Suprapubic skin (tissue), 4 donors: ENCODE measurements at regions not wholly inside any gene's neighbourhood (a gene's known extent, or its start where the extent isn't known, plus 50 kb on each side); places are given as distances from the start of the nearest gene placed in this dataset.

Experiments used
- EP300 ChIP-seq: sonication (generic); formaldehyde crosslinking; IDR thresholded peaks from one replicate; pipeline ENCODE4 v1.6.1; 2017; ENCODE audit warnings: antibody characterized with exemption
- POLR2A ChIP-seq, 2 donors: fragments of 450-650 bp; IDR thresholded peaks; one replicate each; pipeline ENCODE4 v1.6.1; 2017; ENCODE audit warnings: antibody characterized with exemption in 2 of 2, mild to moderate bottlenecking in 2 of 2, moderate library complexity in 2 of 2
- POLR2AphosphoS5 ChIP-seq, 3 donors: sonication (generic); formaldehyde crosslinking; IDR thresholded peaks; one replicate each; pipeline ENCODE4 v1.6.1; 2017; ENCODE audit warnings: antibody characterized with exemption in 3 of 3
- TF ChIP-seq, protein P1 (sequence below), 2 donors: fragments of 200-600 bp in 1 of 2; fragments of 450-650 bp in 1 of 2; sonication (generic) in 1 of 2; IDR thresholded peaks; one replicate each; pipeline ENCODE4 v1.5.1; 2016 to 2019; ENCODE audit warnings: antibody characterized with exemption in 2 of 2, mild to moderate bottlenecking in 1 of 2, moderate library complexity in 1 of 2

DNA sequence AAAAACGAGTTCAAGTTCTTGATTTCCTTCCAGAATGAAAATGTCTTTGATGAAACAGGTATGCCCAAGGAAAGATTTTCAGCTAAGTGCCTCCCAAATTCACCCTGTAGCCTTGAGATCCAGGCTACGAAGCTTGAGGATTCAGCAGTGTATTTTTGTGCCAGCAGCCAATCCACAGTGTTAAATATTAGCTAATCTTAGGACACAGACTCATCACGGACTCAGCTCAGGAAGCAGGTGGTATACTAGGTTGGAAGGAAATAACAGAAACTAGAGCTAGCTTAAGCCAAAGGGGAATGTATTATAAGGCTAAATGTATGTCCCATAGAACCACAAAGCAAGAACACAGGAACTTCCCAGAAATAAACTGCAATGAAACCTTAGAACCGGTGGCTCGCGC, 151.0 kb upstream of the PRSS1 start:
- TF ChIP-seq, protein P1, sequence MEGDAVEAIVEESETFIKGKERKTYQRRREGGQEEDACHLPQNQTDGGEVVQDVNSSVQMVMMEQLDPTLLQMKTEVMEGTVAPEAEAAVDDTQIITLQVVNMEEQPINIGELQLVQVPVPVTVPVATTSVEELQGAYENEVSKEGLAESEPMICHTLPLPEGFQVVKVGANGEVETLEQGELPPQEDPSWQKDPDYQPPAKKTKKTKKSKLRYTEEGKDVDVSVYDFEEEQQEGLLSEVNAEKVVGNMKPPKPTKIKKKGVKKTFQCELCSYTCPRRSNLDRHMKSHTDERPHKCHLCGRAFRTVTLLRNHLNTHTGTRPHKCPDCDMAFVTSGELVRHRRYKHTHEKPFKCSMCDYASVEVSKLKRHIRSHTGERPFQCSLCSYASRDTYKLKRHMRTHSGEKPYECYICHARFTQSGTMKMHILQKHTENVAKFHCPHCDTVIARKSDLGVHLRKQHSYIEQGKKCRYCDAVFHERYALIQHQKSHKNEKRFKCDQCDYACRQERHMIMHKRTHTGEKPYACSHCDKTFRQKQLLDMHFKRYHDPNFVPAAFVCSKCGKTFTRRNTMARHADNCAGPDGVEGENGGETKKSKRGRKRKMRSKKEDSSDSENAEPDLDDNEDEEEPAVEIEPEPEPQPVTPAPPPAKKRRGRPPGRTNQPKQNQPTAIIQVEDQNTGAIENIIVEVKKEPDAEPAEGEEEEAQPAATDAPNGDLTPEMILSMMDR (IDR thresholded peaks at IDR 0.05) = no peak
- TF ChIP-seq POLR2AphosphoS5 (IDR thresholded peaks at IDR 0.05) (no peak), EP300 (no peak), POLR2A (IDR thresholded peaks at IDR 0.05) (no peak)
